HCT116 (cell line): ENCODE measurements at regions not wholly inside any gene's neighbourhood (a gene's known extent, or its start where the extent isn't known, plus 50 kb on each side); places are given as distances from the start of the nearest gene placed in this dataset.

ENCODE experiments used
- ATAC-seq: fragments of 200-7000 bp; cut with Tn5 transposase; 2 replicates; pipeline ENCODE4 v1.9.1; 2020; ENCODE audit warnings: mild to moderate bottlenecking, moderate library complexity
- BruUV-seq: library from RNA; stranded (reverse); fragments of 400-500 nt; replicated peaks from 2 replicates; lab custom pipeline; 2021; lab: Mats Ljungman, UMichigan
- CTCF ChIA-PET: fragments of 300-600 bp; sonication (Branson Sonifier 250); formaldehyde crosslinking; loops from one replicate; lab custom pipeline; 2021; ENCODE audit warnings: antibody characterized with exemption; lab: Charles Lee
- POLR2A ChIA-PET: fragments of 300-600, 350-600 bp; sonication (Branson Sonifier 250); formaldehyde crosslinking; loops from one replicate; lab custom pipeline; 2021; ENCODE audit warnings: antibody characterized with exemption; lab: Charles Lee
- RAD21 ChIA-PET, 2 experiments: fragments of 300-600 bp; sonication (Branson Sonifier 250); formaldehyde crosslinking; loops; one replicate each; lab custom pipeline; 2023; ENCODE audit warnings: low total read pairs in 2 of 2; ENCODE audit not compliant: uncharacterized antibody in 2 of 2, unreplicated experiment in 2 of 2, low non-redundant PET in 1 of 2; lab: Charles Lee
- DNase-seq: peaks from one replicate; pipeline ENCODE4 v3.0.0-alpha.2; 2010; ENCODE audit warnings: low read depth, low spot score
- H2AFZ ChIP-seq: fragments of 200-600 bp; shearing (Covaris generic), sonication (generic); 2 replicates; pipeline ENCODE4 v1.6.1; 2017; ENCODE audit warnings: low read depth, mixed run types, mixed read lengths, antibody characterized with exemption, low read length; ENCODE audit not compliant: poor library complexity, severe bottlenecking
- H3K27ac ChIP-seq: 2 replicates; pipeline ENCODE4 v1.5.1; 2012; ENCODE audit warnings: low read depth, low read length
- H3K27me3 ChIP-seq: fragments of 200-600 bp; sonication (generic); 2 replicates; pipeline ENCODE4 v1.6.1; 2016; ENCODE audit warnings: mixed run types, low read length, mixed read lengths; ENCODE audit not compliant: insufficient read depth
- H3K36me3 ChIP-seq, 2 experiments: fragments of 200-500 bp in 1 of 2; fragments of 200-600 bp in 1 of 2; sonication (Bioruptor generic) in 1 of 2; sonication (generic) in 1 of 2; 2 replicates each; pipeline versions ENCODE4 v1.5.1 to v1.6.1; 2014 to 2016; ENCODE audit warnings: low read length in 2 of 2, inconsistent platforms in 1 of 2, mixed read lengths in 1 of 2, mixed run types in 1 of 2; ENCODE audit not compliant: insufficient read depth in 2 of 2, control insufficient read depth in 1 of 2
- H3K4me1 ChIP-seq, 2 experiments: fragments of 200-600 bp in 1 of 2; sonication (generic) in 1 of 2; 2 replicates each; pipeline versions ENCODE4 v1.5.1 to v1.6.1; 2012 to 2017; ENCODE audit warnings: low read length in 2 of 2, inconsistent platforms in 1 of 2, mild to moderate bottlenecking in 1 of 2, mixed read lengths in 1 of 2, mixed run types in 1 of 2, moderate library complexity in 1 of 2; ENCODE audit not compliant: insufficient read depth in 2 of 2, control insufficient read depth in 1 of 2
- H3K4me2 ChIP-seq: fragments of 200-600 bp; sonication (generic); 2 replicates; pipeline ENCODE4 v1.6.1; 2017; ENCODE audit warnings: mixed run types, low read length, mixed read lengths
- H3K4me3 ChIP-seq, 2 experiments: fragments of 200-600 bp in 1 of 2; sonication (generic) in 1 of 2; replicated peaks in 1 of 2; 2 replicates each; pipeline ENCODE4 v1.5.1; 2011 to 2016; ENCODE audit warnings: low read length in 2 of 2, control low read depth in 1 of 2, low read depth in 1 of 2, mild to moderate bottlenecking in 1 of 2, mixed read lengths in 1 of 2, mixed run types in 1 of 2
- H3K79me2 ChIP-seq: fragments of 200-600 bp; sonication (generic); 2 replicates; pipeline ENCODE4 v1.6.1; 2017; ENCODE audit warnings: mild to moderate bottlenecking, mixed run types, low read length, moderate library complexity, mixed read lengths; ENCODE audit not compliant: insufficient read depth
- H3K9ac ChIP-seq: fragments of 200-600 bp; sonication (generic); 2 replicates; pipeline ENCODE4 v1.6.1; 2016; ENCODE audit warnings: low read length, mixed read lengths
- H3K9me2 ChIP-seq: fragments of 200-600 bp; sonication (generic), shearing (Covaris generic); 2 replicates; pipeline ENCODE4 v1.6.1; 2017; ENCODE audit warnings: mixed run types, mild to moderate bottlenecking, moderate library complexity; ENCODE audit not compliant: insufficient read depth
- H3K9me3 ChIP-seq, 2 experiments: fragments of 200-500 bp in 1 of 2; fragments of 200-600 bp in 1 of 2; sonication (Bioruptor generic) in 1 of 2; sonication (generic) in 1 of 2; 2 replicates each; pipeline ENCODE4 v1.6.1; 2014 to 2017; ENCODE audit warnings: low read length in 2 of 2, mixed read lengths in 2 of 2, inconsistent platforms in 1 of 2, low read depth in 1 of 2, mild to moderate bottlenecking in 1 of 2, mixed run types in 1 of 2, moderate library complexity in 1 of 2; ENCODE audit not compliant: control insufficient read depth in 1 of 2, insufficient read depth in 1 of 2
- H4K20me1 ChIP-seq: fragments of 200-600 bp; sonication (generic), shearing (Covaris generic); 2 replicates; pipeline ENCODE4 v1.6.1; 2017; ENCODE audit warnings: mixed run types, mild to moderate bottlenecking, moderate library complexity; ENCODE audit not compliant: insufficient read depth
- CBX3 ChIP-seq: IDR thresholded peaks from 2 replicates; pipeline ENCODE4 v1.6.1; 2012; ENCODE audit warnings: low read depth
- CEBPB ChIP-seq: IDR thresholded peaks from 2 replicates; pipeline ENCODE4 v1.6.1; 2012; ENCODE audit warnings: low read depth
- CTCF ChIP-seq, 3 experiments: fragments of 200-600 bp in 1 of 3; sonication (generic) in 1 of 3; IDR thresholded peaks in 2 of 3; conservative IDR thresholded peaks in 1 of 3; 2 replicates each; pipeline ENCODE4 v1.5.1; 2012 to 2017; ENCODE audit warnings: low read depth in 2 of 3, low read length in 2 of 3, antibody characterized with exemption in 1 of 3, borderline replicate concordance in 1 of 3, control low read depth in 1 of 3, mild to moderate bottlenecking in 1 of 3, mixed read lengths in 1 of 3, mixed run types in 1 of 3, moderate library complexity in 1 of 3; ENCODE audit not compliant: insufficient read depth in 1 of 3
- EGR1 ChIP-seq: IDR thresholded peaks from 2 replicates; pipeline ENCODE4 v1.6.1; 2012; ENCODE audit warnings: low read depth
- ELF1 ChIP-seq: IDR thresholded peaks from 2 replicates; pipeline ENCODE4 v1.6.1; 2012; ENCODE audit warnings: low read depth, borderline replicate concordance
- JUND ChIP-seq: IDR thresholded peaks from 2 replicates; pipeline ENCODE4 v1.6.1; 2012
- MAX ChIP-seq: IDR thresholded peaks from 2 replicates; pipeline ENCODE4 v1.6.1; 2012
- POLR2A ChIP-seq: IDR thresholded peaks from 2 replicates; pipeline ENCODE4 v1.7.0; 2011; ENCODE audit warnings: borderline replicate concordance; ENCODE audit not compliant: insufficient read depth, insufficient read length; ENCODE audit errors: extremely low read depth
- POLR2AphosphoS5 ChIP-seq: IDR thresholded peaks from 2 replicates; pipeline ENCODE4 v1.6.1; 2011; ENCODE audit warnings: mild to moderate bottlenecking, low read depth, low read length, moderate library complexity
- RAD21 ChIP-seq: IDR thresholded peaks from 2 replicates; pipeline ENCODE4 v1.6.1; 2012; ENCODE audit warnings: low read depth, mild to moderate bottlenecking
- REST ChIP-seq: IDR thresholded peaks from 2 replicates; pipeline ENCODE4 v1.6.1; 2012; ENCODE audit warnings: low read depth
- SIN3A ChIP-seq: IDR thresholded peaks from 2 replicates; pipeline ENCODE4 v1.6.1; 2012; ENCODE audit warnings: low read depth
- SP1 ChIP-seq: IDR thresholded peaks from 2 replicates; pipeline ENCODE4 v1.6.1; 2012; ENCODE audit warnings: low read depth
- SRF ChIP-seq: IDR thresholded peaks from 2 replicates; pipeline ENCODE4 v1.6.1; 2012; ENCODE audit warnings: low read depth
- TCF7L2 ChIP-seq: IDR thresholded peaks from 2 replicates; pipeline ENCODE4 v1.7.0; 2011; ENCODE audit warnings: borderline replicate concordance, inconsistent platforms; ENCODE audit not compliant: insufficient read depth, insufficient read length; ENCODE audit errors: extremely low read depth
- ZFX ChIP-seq: fragments of 450-650 bp; IDR thresholded peaks from 2 replicates; pipeline ENCODE4 v1.6.1; 2017
- ZNF274 ChIP-seq: fragments of 200-500 bp; sonication (Bioruptor generic); IDR thresholded peaks from 2 replicates; pipeline ENCODE4 v1.6.1; 2014; ENCODE audit warnings: mild to moderate bottlenecking, low read depth, low read length, inconsistent platforms
- intact Hi-C: fragments of 100-400 bp; cut with micrococcal nuclease; formaldehyde crosslinking; loops from 2 replicates; pipeline ENCODE4 v1.10.0; 2022

- TF ChIP-seq REST, result no peak
- no peak for TF ChIP-seq MAX
Measured at GRCh38 chr5:56681346-56681745, 134.0 kb upstream of the MAP3K1 start (continued).

GRCh38 chr5:56680731-56681130 is 134.6 kb upstream of the MAP3K1 start:
- H3K9me3 ChIP-seq, result no peaks in the 10 kb centered on the region
- no peak overlapping the region for H3K4me2 ChIP-seq
- H3K4me1 ChIP-seq, result peaks cover 8 to 11% of the 10 kb centered on the region in 2 experiments; a peak in 3 of 4 replicates
- H3K27me3 ChIP-seq, result no peaks in the 10 kb centered on the region
- H3K9ac ChIP-seq, result no peak overlapping the region
- H3K9me2 ChIP-seq, result no peaks in the 10 kb centered on the region
- ChIA-PET CTCF (no interaction called here), POLR2A (no interaction called here), RAD21 (no interaction called here)
- intact Hi-C loops, result no loop called here
- no peak overlapping the region for H3K27ac ChIP-seq
- H3K36me3 ChIP-seq, result no peaks in the 10 kb centered on the region
- no TSS peak for BruUV-seq
- no peak overlapping the region for H3K4me3 ChIP-seq
- DNase-seq, result no peak
- H2AFZ ChIP-seq, result no peak overlapping the region
- ATAC-seq, result no peak
- no peaks in the 10 kb centered on the region for H4K20me1 ChIP-seq
- no peaks in the 10 kb centered on the region for H3K79me2 ChIP-seq
- no peak for TF ChIP-seq MAX
- no peak for TF ChIP-seq REST
- no peak for TF ChIP-seq ELF1
- TF ChIP-seq ZNF274, result no peak
- TF ChIP-seq SRF, result no peak
- no peak for TF ChIP-seq TCF7L2
- no peak for TF ChIP-seq SP1
- TF ChIP-seq RAD21, result no peak
- TF ChIP-seq EGR1, result no peak
- no peak for TF ChIP-seq CBX3
- no peak for TF ChIP-seq CTCF (IDR thresholded peaks at IDR 0.05 in 2 of 3, conservative IDR thresholded peaks at IDR 0.05 in 1 of 3; ENCODE audit: borderline replicate concordance in 1 of 3, insufficient read depth in 1 of 3, low read depth in 2 of 3, low read length in 2 of 3)
- TF ChIP-seq SIN3A, result no peak
- TF ChIP-seq CEBPB, result no peak
- no peak for TF ChIP-seq POLR2A
- TF ChIP-seq ZFX, result no peak
- no peak for TF ChIP-seq POLR2AphosphoS5
- TF ChIP-seq JUND, result no peak
